ENCODE measurements at regions not wholly inside any gene's neighbourhood (a gene's known extent, or its start where the extent isn't known, plus 50 kb on each side); places are given as distances from the start of the nearest gene placed in this dataset.

GRCh38 chr15:85847031-85847430 lies 52.3 kb upstream of the KLHL25 start:
- no peak for DNase-seq

- no peak for DNase-seq
These were observed 55.2 kb upstream of the KLHL25 start for GRCh38 chr15:85849946-85850345.

- no peak for DNase-seq
These were observed 58.2 kb upstream of the KLHL25 start for GRCh38 chr15:85852969-85853368.

GRCh38 chr15:85854345-85855097 lies 59.8 kb upstream of the KLHL25 start:
- DNase-seq, result peak; percentile 55

- peak; percentile 63 for DNase-seq
These were observed 64.1 kb upstream of the KLHL25 start for GRCh38 chr15:85858586-85859375.

GRCh38 chr15:85859671-85860070 lies 64.9 kb upstream of the KLHL25 start:
- DNase-seq, result no peak

GRCh38 chr15:85860394-85861161 lies 65.9 kb upstream of the KLHL25 start:
- DNase-seq, result no peak

- DNase-seq, result peak; percentile 54
These were observed 70.5 kb upstream of the KLHL25 start for GRCh38 chr15:85865070-85865684.

GRCh38 chr15:85867250-85867649 lies 72.5 kb upstream of the KLHL25 start:
- DNase-seq, result no peak

GRCh38 chr15:85869124-85869523 lies 74.4 kb upstream of the KLHL25 start:
- DNase-seq, result no peak

GRCh38 chr15:85870216-85871014 lies 75.7 kb upstream of the KLHL25 start:
- peak; percentile 11 for DNase-seq

GRCh38 chr15:85871545-85871944 lies 76.8 kb upstream of the KLHL25 start:
- no peak for DNase-seq

- DNase-seq, result no peak
These were observed 77.4 kb upstream of the KLHL25 start for GRCh38 chr15:85872125-85872524.

- no peak for DNase-seq
These were observed 79.5 kb upstream of the KLHL25 start for GRCh38 chr15:85874236-85874635.

- DNase-seq, result no peak
These were observed 81.0 kb upstream of the KLHL25 start for GRCh38 chr15:85875756-85876155.

- peak; percentile 46 for DNase-seq
These were observed 84.1 kb upstream of the KLHL25 start for GRCh38 chr15:85878828-85879225.

GRCh38 chr15:85879334-85880163 lies 84.8 kb upstream of the KLHL25 start:
- DNase-seq, result peak; percentile 86

- DNase-seq, result no peak
These were observed 85.9 kb upstream of the KLHL25 start for GRCh38 chr15:85880501-85881190.

GRCh38 chr15:85886309-85886811 lies 91.6 kb upstream of the KLHL25 start:
- DNase-seq, result no peak

Measured in fibroblast of skin of scalp (primary cell).